GM18873 (cell line): ENCODE measurements at regions not wholly inside any gene's neighbourhood (a gene's known extent, or its start where the extent isn't known, plus 50 kb on each side); places are given as distances from the start of the nearest gene placed in this dataset.
"Not testable (repeated sequence)": the region's sequence is repeated elsewhere in the genome, so short reads cannot be mapped to it uniquely, and the experiment has no call there.

Experiments used
- ATAC-seq: cut with Tn5 transposase; IDR thresholded peaks from one replicate; pipeline ENCODE4 v1.9.1; 2021; ENCODE audit warnings: mild to moderate bottlenecking, moderate library complexity, moderate number of reproducible peaks; ENCODE audit not compliant: unreplicated experiment, low FRiP score

GRCh38 chr7:79664884-79665676 lies 211.6 kb upstream of the MAGI2 start:
- ATAC-seq, result no peak

GRCh38 chr7:79658304-79658703 lies 204.8 kb upstream of the MAGI2 start:
- no peak for ATAC-seq

GRCh38 chr7:79653136-79653631 lies 199.7 kb upstream of the MAGI2 start:
- no peak for ATAC-seq

- no peak for ATAC-seq
These were observed 199.2 kb upstream of the MAGI2 start for GRCh38 chr7:79652619-79653018.

GRCh38 chr7:79647711-79648110 lies 194.2 kb upstream of the MAGI2 start:
- no peak for ATAC-seq

GRCh38 chr7:79646278-79646677 lies 192.8 kb upstream of the MAGI2 start:
- ATAC-seq, result no peak

GRCh38 chr7:79636849-79637248 lies 183.4 kb upstream of the MAGI2 start:
- ATAC-seq, result no peak

- ATAC-seq, result not testable (repeated sequence)
These were observed 172.5 kb upstream of the MAGI2 start for GRCh38 chr7:79625921-79626320.

- ATAC-seq, result no peak
These were observed 170.9 kb upstream of the MAGI2 start for GRCh38 chr7:79624336-79624735.

GRCh38 chr7:79622781-79623180 lies 169.3 kb upstream of the MAGI2 start:
- ATAC-seq, result no peak

- no peak for ATAC-seq
These were observed 166.8 kb upstream of the MAGI2 start for GRCh38 chr7:79620291-79620690.

- ATAC-seq, result no peak
These were observed 165.7 kb upstream of the MAGI2 start for GRCh38 chr7:79619216-79619615.

GRCh38 chr7:79615871-79616640 lies 162.6 kb upstream of the MAGI2 start:
- ATAC-seq, result no peak

GRCh38 chr7:79615466-79615865 lies 162.0 kb upstream of the MAGI2 start:
- no peak for ATAC-seq

GRCh38 chr7:79612903-79613302 lies 159.4 kb upstream of the MAGI2 start:
- ATAC-seq, result no peak

- ATAC-seq, result no peak
These were observed 158.6 kb upstream of the MAGI2 start for GRCh38 chr7:79612022-79612421.

GRCh38 chr7:79610748-79611304 lies 157.4 kb upstream of the MAGI2 start:
- no peak for ATAC-seq

GRCh38 chr7:79610313-79610712 lies 156.8 kb upstream of the MAGI2 start:
- no peak for ATAC-seq

- no peak for ATAC-seq
These were observed 154.5 kb upstream of the MAGI2 start for GRCh38 chr7:79608005-79608404.

GRCh38 chr7:79604841-79605240 lies 151.4 kb upstream of the MAGI2 start:
- ATAC-seq, result no peak

GRCh38 chr7:79598351-79598750 lies 144.9 kb upstream of the MAGI2 start:
- no peak for ATAC-seq
